Cerebellar cortex (tissue), 1 donor: ENCODE measurements at regions not wholly inside any gene's neighbourhood (a gene's known extent, or its start where the extent isn't known, plus 50 kb on each side); places are given as distances from the start of the nearest gene placed in this dataset.
A peak's percentile ranks its signal among the peaks of the same experiment; 100 is the strongest.
"Not testable (repeated sequence)": the region's sequence is repeated elsewhere in the genome, so short reads cannot be mapped to it uniquely, and the experiment has no call there.

Source experiments
- DNase-seq: peaks from one replicate; pipeline ENCODE4 v3.0.0-alpha.2; 2015; ENCODE audit warnings: low spot score

- no peak for DNase-seq
These were observed 72.7 kb upstream of the SLC4A7 start for GRCh38 chr3:27556887-27557286.

DNA sequence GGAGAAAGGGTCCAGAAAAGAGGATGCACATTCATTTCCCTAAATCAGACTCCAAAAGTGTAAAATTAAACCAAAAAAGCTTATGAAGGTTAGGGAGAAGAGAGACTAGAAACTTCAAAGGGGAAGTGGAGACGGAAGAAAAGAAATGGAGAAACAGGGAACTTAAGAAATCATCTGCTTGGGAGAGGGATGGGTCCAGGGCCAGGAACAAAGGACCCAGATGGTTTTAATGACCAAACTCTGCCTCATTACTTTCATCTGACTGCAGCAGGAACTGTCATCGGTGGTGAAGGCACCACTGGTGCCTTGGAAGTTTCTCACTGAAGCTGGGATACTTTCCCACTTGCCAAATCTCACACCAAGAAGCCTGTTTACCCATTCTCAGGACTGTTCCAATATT, 70.5 kb upstream of the SLC4A7 start:
- no peak for DNase-seq

GRCh38 chr3:27553886-27554540, 69.8 kb upstream of the SLC4A7 start:
- no peak for DNase-seq

- DNase-seq: not testable (repeated sequence)
These were observed 68.5 kb upstream of the SLC4A7 start for GRCh38 chr3:27552708-27553107.

DNA sequence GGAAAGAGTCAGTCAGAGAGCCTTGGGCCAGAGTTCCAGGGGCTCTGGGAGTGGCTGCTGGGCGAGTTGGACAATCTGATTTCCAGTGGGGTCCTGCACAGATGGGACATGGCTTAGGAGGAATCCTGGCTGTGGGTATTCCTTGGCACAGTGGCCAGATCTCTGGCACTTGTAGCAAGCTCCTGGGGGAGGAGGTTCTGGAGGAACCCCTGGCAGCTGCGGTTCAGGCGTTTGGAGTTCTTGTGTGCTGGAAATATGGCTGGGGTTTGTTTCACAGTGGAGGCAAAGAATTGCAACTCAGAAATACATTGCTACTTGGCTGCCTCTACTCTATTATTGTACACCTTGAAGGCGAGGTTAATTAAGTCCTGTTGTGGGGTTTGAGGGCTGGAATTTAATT, 67.2 kb upstream of the SLC4A7 start:
- DNase-seq: not testable (repeated sequence)

GRCh38 chr3:27545061-27545460, 60.9 kb upstream of the SLC4A7 start:
- DNase-seq: no peak

DNA sequence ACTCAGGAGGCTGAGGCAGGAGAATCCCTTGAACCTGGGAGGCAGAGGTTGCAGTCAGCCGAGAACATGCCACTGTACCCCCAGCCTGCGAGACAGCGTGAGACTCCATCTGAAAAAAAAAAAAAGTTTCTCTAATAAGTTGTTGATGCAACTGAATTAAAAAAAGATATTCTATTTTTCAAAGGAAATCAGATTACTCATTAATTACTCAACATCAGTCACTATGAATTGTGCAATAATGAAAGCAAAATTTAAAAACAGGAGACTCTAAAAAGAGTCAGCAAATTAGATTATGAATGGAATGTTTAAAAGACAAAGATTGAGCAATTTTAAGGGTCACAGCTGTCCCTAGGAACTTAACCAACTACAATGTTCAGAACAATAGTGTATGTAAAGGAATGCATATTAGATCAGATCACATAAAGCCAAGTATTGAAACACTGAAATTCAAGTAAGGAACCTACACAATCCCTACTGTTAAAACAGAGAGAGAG, 60.2 kb upstream of the SLC4A7 start:
- no peak for DNase-seq

GRCh38 chr3:27542476-27542875, 58.3 kb upstream of the SLC4A7 start:
- DNase-seq: no peak

DNA sequence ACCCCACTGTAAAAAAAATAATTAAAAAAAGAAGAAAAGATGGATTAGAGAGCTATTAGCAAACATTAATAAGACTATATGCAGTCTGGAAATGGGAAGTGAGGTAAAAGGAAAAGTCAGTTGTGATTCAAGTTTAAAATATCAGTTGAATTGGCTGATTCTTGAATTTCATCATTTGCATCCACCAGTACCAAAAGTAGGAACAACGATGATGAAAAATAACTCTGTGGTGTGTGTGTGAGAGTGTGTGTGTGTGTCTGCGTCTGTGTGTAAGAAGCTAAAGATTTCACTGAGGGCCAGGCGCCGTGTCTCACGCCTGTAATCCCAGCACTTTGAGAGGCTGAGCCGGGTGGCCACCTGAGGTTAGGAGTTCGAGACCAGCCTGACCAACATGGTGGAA, 56.0 kb upstream of the SLC4A7 start:
- DNase-seq: no peak

DNA sequence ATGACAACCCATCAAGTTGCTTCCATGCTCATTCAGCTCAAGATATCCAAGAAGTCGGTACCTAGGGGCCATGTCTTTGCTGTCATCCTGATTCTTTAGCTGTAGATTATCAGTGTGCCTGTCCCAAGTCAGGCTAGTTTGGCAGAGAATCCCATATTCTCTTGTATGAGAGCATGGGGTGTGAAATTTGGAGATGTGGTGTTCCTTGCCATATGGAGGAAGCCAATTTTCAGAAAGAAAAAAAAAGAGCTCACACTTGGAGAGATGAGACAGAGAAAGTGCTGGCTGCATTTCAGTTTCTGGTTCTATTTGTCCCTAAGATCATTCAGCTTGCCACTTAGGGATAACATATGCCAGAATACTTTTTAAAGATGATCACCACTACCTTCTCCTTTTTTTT, 52.3 kb upstream of the SLC4A7 start:
- DNase-seq: no peak

- DNase-seq: no peak
These were observed 51.7 kb upstream of the SLC4A7 start for GRCh38 chr3:27535809-27536392.

DNA sequence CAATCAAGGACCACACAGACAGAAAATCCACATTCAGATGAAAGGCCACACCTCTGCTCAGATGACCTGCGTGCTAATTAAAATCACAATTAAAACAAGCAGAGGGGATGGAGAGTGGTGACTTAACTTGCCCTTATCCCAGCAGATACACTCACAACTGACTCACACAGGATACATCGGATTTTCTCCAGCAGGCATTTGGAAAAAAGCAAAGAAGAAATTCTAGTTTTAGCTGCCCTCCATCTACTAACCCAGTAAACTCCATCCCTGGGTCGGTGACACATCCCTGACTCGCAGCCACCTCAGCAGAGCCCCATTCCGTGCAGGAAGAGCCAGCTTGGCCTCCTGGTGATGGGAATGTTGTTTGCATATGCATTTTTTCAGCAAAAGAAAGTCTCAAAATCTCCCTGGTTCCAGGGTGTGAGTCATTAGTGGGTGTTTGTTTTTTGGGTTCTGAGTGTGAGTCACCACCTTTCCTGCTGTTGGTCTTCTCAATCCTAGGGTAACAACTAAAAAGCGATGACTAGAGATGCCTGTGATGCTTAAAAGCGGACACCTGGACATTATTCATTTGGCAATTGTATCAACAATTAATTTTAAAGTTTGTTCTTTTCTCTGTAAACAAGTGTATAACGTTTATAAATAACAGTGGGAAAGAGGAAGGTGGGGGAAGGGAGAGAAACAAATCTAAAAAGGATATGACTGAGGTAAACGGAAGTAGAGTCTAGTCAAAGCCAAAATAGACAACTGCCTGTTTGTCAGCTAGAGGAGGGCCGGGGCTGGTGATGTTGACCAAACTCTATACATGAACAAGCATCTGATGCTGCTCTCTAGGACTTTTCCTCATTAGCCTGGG, 49.8 kb upstream of the SLC4A7 start:
- peak; percentile 49 for DNase-seq
